ENCODE measurements at regions not wholly inside any gene's neighbourhood (a gene's known extent, or its start where the extent isn't known, plus 50 kb on each side); places are given as distances from the start of the nearest gene placed in this dataset.

GRCh38 chr5:5888284-5888683 lies 465.8 kb downstream of the ICE1 start (continued):
- TF ChIP-seq REPIN1 (tag by site-specific recombination; IDR thresholded peaks at IDR 0.05; ENCODE audit: low read depth) = no peak
- no peak for TF ChIP-seq TCF7L2 (IDR thresholded peaks at IDR 0.05; ENCODE audit: borderline replicate concordance, low read depth, low read length)
- no peak for TF ChIP-seq GLIS1 (tag by site-specific recombination; IDR thresholded peaks at IDR 0.05)
- no peak for TF ChIP-seq ZNF37A (tag by site-specific recombination; IDR thresholded peaks at IDR 0.05)
- TF ChIP-seq ZNF571 (tag by site-specific recombination; IDR thresholded peaks at IDR 0.05) = no peak
- TF ChIP-seq GLI4 (tag by site-specific recombination; IDR thresholded peaks at IDR 0.05) = no peak
- TF ChIP-seq, protein P1, sequence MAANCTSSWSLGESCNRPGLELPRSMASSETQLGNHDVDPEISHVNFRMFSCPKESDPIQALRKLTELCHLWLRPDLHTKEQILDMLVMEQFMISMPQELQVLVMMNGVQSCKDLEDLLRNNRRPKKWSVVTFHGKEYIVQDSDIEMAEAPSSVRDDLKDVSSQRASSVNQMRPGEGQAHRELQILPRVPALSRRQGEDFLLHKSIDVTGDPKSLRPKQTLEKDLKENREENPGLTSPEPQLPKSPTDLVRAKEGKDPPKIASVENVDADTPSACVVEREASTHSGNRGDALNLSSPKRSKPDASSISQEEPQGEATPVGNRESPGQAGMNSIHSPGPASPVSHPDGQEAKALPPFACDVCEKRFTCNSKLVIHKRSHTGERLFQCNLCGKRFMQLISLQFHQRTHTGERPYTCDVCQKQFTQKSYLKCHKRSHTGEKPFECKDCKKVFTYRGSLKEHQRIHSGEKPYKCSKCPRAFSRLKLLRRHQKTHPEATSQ (tag by site-specific recombination; IDR thresholded peaks at IDR 0.05) = no peak
- no peak for TF ChIP-seq ZNF114 (tag by site-specific recombination; IDR thresholded peaks at IDR 0.05)
- TF ChIP-seq, protein P2, sequence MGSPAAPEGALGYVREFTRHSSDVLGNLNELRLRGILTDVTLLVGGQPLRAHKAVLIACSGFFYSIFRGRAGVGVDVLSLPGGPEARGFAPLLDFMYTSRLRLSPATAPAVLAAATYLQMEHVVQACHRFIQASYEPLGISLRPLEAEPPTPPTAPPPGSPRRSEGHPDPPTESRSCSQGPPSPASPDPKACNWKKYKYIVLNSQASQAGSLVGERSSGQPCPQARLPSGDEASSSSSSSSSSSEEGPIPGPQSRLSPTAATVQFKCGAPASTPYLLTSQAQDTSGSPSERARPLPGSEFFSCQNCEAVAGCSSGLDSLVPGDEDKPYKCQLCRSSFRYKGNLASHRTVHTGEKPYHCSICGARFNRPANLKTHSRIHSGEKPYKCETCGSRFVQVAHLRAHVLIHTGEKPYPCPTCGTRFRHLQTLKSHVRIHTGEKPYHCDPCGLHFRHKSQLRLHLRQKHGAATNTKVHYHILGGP (tag by site-specific recombination; IDR thresholded peaks at IDR 0.05) = no peak
- no peak for TF ChIP-seq ZNF280D (tag by site-specific recombination; IDR thresholded peaks at IDR 0.05)

- Histone ChIP-seq H3K9me3 (ENCODE audit: control insufficient read depth, insufficient read depth, low read depth, low read length) (no peaks in the 10 kb centered on the region), H3K4me3 (ENCODE audit: low read depth, low read length) (no peak overlapping the region), H3K27ac (ENCODE audit: extremely low read depth, low read depth, low read length) (no peak overlapping the region), H3K4me1 (ENCODE audit: control insufficient read depth, insufficient read depth, low read length) (no peaks in the 10 kb centered on the region), H3K36me3 (ENCODE audit: control insufficient read depth in 2 of 2, insufficient read depth in 1 of 2, low read length in 2 of 2) (no peaks in the 10 kb centered on the region)
- TF ChIP-seq ZNF501 (tag by site-specific recombination; IDR thresholded peaks at IDR 0.05) (no peak), ZNF654 (tag by site-specific recombination; IDR thresholded peaks at IDR 0.05; ENCODE audit: low read depth) (no peak), SP3 (tag by site-specific recombination; IDR thresholded peaks at IDR 0.05) (no peak), ZSCAN16 (tag by site-specific recombination; IDR thresholded peaks at IDR 0.05) (no peak), ZXDB (tag by site-specific recombination; IDR thresholded peaks at IDR 0.05) (no peak), ZNF121 (tag by site-specific recombination; IDR thresholded peaks at IDR 0.05) (no peak), GLIS1 (tag by site-specific recombination; IDR thresholded peaks at IDR 0.05) (no peak), RBAK (tag by site-specific recombination; IDR thresholded peaks at IDR 0.05) (no peak), PATZ1 (tag by site-specific recombination; IDR thresholded peaks at IDR 0.05) (no peak), ZNF600 (tag by site-specific recombination; IDR thresholded peaks at IDR 0.05) (no peak), IKZF3 (tag by site-specific recombination; IDR thresholded peaks at IDR 0.05) (no peak), KLF9 (tag by site-specific recombination; IDR thresholded peaks at IDR 0.05; ENCODE audit: low read depth) (no peak), ZNF561 (tag by site-specific recombination; IDR thresholded peaks at IDR 0.05; ENCODE audit: borderline replicate concordance) (no peak), ZNF132 (tag by site-specific recombination; IDR thresholded peaks at IDR 0.05; ENCODE audit: borderline replicate concordance) (no peak), ZNF513 (tag by site-specific recombination; IDR thresholded peaks at IDR 0.05) (no peak), ZNF510 (tag by site-specific recombination; IDR thresholded peaks at IDR 0.05; ENCODE audit: insufficient replicate concordance) (no peak)
- TF ChIP-seq, protein P1 (tag by site-specific recombination; IDR thresholded peaks at IDR 0.05) = no peak
- TF ChIP-seq, protein P3, sequence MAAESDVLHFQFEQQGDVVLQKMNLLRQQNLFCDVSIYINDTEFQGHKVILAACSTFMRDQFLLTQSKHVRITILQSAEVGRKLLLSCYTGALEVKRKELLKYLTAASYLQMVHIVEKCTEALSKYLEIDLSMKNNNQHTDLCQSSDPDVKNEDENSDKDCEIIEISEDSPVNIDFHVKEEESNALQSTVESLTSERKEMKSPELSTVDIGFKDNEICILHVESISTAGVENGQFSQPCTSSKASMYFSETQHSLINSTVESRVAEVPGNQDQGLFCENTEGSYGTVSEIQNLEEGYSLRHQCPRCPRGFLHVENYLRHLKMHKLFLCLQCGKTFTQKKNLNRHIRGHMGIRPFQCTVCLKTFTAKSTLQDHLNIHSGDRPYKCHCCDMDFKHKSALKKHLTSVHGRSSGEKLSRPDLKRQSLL (tag by site-specific recombination; IDR thresholded peaks at IDR 0.05) = no peak
- ChIA-PET CTCF (interaction anchor here (0.6 to 1.3 kb wide), 4 partner anchors 11 to 47 kb away, joined by 3 to 4 read pairs (median 3); no protein-coding TSS in a partner anchor), POLR2A (no interaction called here)
These were observed 465.4 kb downstream of the ICE1 start for GRCh38 chr5:5887833-5888232.
